VCaP (cell line): ENCODE measurements at regions not wholly inside any gene's neighbourhood (a gene's known extent, or its start where the extent isn't known, plus 50 kb on each side); places are given as distances from the start of the nearest gene placed in this dataset.

Experiments used
- H3K27ac ChIP-seq: fragments of 450-650 bp; 2 replicates; pipeline ENCODE4 v1.5.1; 2017
- TF ChIP-seq, protein P1 (sequence below): fragments of 450-650 bp; conservative IDR thresholded peaks from 2 replicates; pipeline ENCODE4 v1.5.1; 2017; ENCODE audit warnings: mild to moderate bottlenecking, moderate library complexity

DNA sequence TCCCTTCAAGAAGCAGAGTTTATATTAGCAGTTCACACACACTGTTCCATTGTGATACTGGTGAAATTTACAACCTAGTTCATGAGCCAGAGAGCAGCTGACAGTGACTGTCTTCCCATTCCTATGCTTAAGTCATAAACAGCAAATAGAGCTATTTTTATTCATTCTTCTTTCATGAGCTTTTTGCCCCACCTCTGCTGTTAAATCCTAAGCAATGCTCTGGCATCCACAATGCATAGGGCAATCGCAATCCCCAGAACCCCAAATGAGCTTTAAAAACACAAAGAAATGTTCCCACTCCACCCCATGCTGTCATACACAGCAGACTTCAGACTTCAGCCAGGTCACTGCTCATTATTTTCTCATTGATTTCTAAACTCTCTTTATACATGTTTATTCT lies 307.5 kb downstream of the ETS1 start:
- H3K27ac ChIP-seq = no peak overlapping the region
- TF ChIP-seq, protein P1, sequence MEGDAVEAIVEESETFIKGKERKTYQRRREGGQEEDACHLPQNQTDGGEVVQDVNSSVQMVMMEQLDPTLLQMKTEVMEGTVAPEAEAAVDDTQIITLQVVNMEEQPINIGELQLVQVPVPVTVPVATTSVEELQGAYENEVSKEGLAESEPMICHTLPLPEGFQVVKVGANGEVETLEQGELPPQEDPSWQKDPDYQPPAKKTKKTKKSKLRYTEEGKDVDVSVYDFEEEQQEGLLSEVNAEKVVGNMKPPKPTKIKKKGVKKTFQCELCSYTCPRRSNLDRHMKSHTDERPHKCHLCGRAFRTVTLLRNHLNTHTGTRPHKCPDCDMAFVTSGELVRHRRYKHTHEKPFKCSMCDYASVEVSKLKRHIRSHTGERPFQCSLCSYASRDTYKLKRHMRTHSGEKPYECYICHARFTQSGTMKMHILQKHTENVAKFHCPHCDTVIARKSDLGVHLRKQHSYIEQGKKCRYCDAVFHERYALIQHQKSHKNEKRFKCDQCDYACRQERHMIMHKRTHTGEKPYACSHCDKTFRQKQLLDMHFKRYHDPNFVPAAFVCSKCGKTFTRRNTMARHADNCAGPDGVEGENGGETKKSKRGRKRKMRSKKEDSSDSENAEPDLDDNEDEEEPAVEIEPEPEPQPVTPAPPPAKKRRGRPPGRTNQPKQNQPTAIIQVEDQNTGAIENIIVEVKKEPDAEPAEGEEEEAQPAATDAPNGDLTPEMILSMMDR = no peak

DNA sequence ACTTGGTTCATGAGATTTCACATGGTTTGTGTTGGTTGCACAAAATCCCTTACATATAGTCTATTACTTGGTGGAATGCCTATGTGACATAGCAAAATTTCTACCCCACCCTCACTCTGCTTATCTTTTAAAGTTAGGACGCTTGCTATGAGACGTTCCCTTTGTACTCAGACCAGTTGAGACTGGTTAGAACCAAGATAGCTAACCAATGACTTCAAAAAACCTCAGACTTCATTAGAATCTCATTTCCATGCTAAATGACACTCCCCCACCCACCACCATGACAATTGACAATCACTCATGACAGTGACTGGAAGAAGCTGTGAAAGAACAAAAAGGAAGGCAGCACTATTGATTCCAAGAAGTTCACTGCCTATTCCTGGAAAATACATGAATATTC lies 313.6 kb downstream of the ETS1 start:
- TF ChIP-seq, protein P1 = no peak
- H3K27ac ChIP-seq = no peak overlapping the region

- H3K27ac ChIP-seq = no peak overlapping the region
- TF ChIP-seq, protein P1 = no peak
Measured at GRCh38 chr11:128271401-128271800, 316.0 kb downstream of the ETS1 start.

GRCh38 chr11:128269466-128269865 lies 317.9 kb downstream of the ETS1 start:
- TF ChIP-seq, protein P1 = no peak
- H3K27ac ChIP-seq = no peak overlapping the region

DNA sequence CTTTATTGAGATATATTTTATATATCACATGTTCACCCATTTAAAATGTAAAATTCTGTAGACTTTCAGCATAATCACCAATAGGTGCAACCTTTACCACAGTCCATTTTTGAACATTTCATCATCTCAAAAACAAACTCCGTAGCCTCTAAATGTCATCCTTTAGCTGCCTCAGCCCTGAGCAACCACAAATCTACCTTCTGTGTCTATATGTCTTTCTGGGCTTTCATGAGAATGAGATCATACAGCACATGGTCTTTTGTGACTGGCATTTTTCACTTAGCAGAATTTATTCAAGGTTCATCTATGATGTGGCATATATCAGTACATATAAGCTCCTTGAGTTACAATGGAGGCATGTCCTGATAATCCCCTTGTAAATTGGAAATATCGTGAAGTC lies 320.5 kb downstream of the ETS1 start:
- H3K27ac ChIP-seq = no peak overlapping the region
- TF ChIP-seq, protein P1 = no peak

DNA sequence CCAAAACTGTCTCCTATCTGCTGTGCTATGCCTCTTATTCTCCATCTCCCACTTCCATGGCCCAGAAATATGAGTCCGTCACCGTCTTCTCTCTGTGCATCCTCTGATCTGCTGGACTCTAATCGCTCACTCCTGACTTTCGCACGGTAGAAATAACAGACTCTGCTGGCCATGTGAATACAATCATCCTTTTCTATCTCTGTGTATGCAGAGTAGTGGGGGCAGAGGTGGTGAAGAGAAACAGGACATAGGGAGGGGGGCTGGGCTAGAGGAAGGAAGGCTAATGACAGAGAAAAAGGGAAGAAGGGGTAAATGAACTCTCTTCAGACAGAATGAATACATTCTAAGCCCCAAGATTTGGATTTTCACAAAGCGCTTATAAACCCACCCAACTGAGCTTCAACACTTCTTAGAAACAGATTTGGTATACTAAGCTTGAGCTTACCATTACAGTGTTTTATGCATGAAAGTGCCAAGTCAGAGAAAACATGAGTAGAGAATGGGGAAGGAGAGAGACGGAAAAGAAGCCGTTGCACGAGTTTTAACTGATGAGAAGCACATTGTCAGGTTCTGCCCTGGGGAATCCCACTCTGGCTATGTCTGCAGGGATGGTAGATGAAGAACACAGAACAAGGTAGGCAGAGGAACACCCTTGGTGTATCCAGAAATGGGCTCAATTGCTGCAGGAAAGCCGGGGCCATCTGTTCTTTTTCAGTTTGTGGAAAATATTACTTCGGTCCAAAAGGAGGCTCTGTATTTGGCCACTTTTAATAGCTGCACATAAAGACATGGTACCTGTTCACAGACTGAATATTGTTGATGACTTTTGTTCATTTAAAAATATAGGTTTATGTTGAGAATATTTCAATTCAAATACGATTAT lies 324.7 kb downstream of the ETS1 start:
- TF ChIP-seq, protein P1 = no peak
- no peak overlapping the region for H3K27ac ChIP-seq

- H3K27ac ChIP-seq = no peak overlapping the region
- TF ChIP-seq, protein P1 = no peak
Measured at GRCh38 chr11:128261011-128261421, 326.3 kb downstream of the ETS1 start.
